ENCODE measurements at regions not wholly inside any gene's neighbourhood (a gene's known extent, or its start where the extent isn't known, plus 50 kb on each side); places are given as distances from the start of the nearest gene placed in this dataset.

- TF ChIP-seq CTCF (conservative IDR thresholded peaks at IDR 0.05), result no peak
- no peak for TF ChIP-seq ZFX (IDR thresholded peaks at IDR 0.05)
Observed at GRCh38 chr4:96131186-96131585, 291.3 kb downstream of the PDHA2 start.
